GM23338 (cell line): ENCODE measurements at regions not wholly inside any gene's neighbourhood (a gene's known extent, or its start where the extent isn't known, plus 50 kb on each side); places are given as distances from the start of the nearest gene placed in this dataset.

Source experiments
- ATAC-seq: fragments of 200-7000 bp; cut with Tn5 transposase; 3 replicates; pipeline ENCODE4 v1.9.1; 2020
- DNase-seq: peaks from one replicate; pipeline ENCODE4 v3.0.0-alpha.2; 2015; ENCODE audit warnings: low spot score
- H2AFZ ChIP-seq: fragments of 200-600 bp; sonication (generic); 2 replicates; pipeline ENCODE4 v1.8.0; 2016; ENCODE audit warnings: antibody characterized with exemption, mild to moderate bottlenecking, moderate library complexity
- H3F3A ChIP-seq: fragments of 200-600 bp; sonication (generic); replicated peaks from 2 replicates; pipeline ENCODE4 v1.8.0; 2017; ENCODE audit warnings: antibody characterized with exemption, mixed run types, low read depth
- H3K27ac ChIP-seq: fragments of 200-600 bp; sonication (generic); 2 replicates; pipeline ENCODE4 v1.6.1; 2016; ENCODE audit warnings: low read depth
- H3K27me3 ChIP-seq: fragments of 200-600 bp; sonication (generic); 2 replicates; pipeline ENCODE4 v1.8.0; 2016; ENCODE audit warnings: mild to moderate bottlenecking, mixed run types, moderate library complexity; ENCODE audit not compliant: insufficient read depth
- H3K36me3 ChIP-seq: fragments of 200-600 bp; sonication (generic); 2 replicates; pipeline ENCODE4 v1.8.0; 2016; ENCODE audit warnings: mild to moderate bottlenecking; ENCODE audit not compliant: insufficient read depth
- H3K4me1 ChIP-seq: fragments of 200-600 bp; sonication (generic); 2 replicates; pipeline ENCODE4 v1.8.0; 2016; ENCODE audit warnings: mild to moderate bottlenecking, moderate library complexity; ENCODE audit not compliant: insufficient read depth
- H3K4me2 ChIP-seq: fragments of 200-600 bp; sonication (generic); 2 replicates; pipeline ENCODE4 v1.7.1; 2017; ENCODE audit warnings: mixed run types
- H3K4me3 ChIP-seq: fragments of 200-600 bp; sonication (generic); 2 replicates; pipeline ENCODE4 v1.6.1; 2016; ENCODE audit warnings: mixed run types
- H3K79me2 ChIP-seq: fragments of 200-600 bp; sonication (generic); replicated peaks from 2 replicates; pipeline ENCODE4 v1.8.0; 2017; ENCODE audit warnings: mild to moderate bottlenecking; ENCODE audit not compliant: insufficient read depth
- H3K9me2 ChIP-seq: fragments of 200-600 bp; sonication (generic); 2 replicates; pipeline ENCODE4 v1.8.0; 2017; ENCODE audit not compliant: insufficient read depth
- H4K20me1 ChIP-seq: fragments of 200-600 bp; sonication (generic); replicated peaks from 2 replicates; pipeline ENCODE4 v1.8.0; 2017; ENCODE audit warnings: mild to moderate bottlenecking; ENCODE audit not compliant: insufficient read depth
- H3K27ac Mint-ChIP-seq: 2 replicates; pipeline ENCODE4 v1.8.0; 2020; ENCODE audit warnings: inconsistent platforms, mild to moderate bottlenecking, moderate library complexity, mixed read lengths
- H3K27me3 Mint-ChIP-seq: 3 replicates; pipeline ENCODE4 v1.8.0; 2022; ENCODE audit warnings: low read depth, mild to moderate bottlenecking, moderate library complexity, mixed read lengths, inconsistent platforms; ENCODE audit not compliant: insufficient read depth, poor library complexity
- H3K36me3 Mint-ChIP-seq: 3 replicates; pipeline ENCODE4 v1.8.0; 2021; ENCODE audit warnings: low read depth, mild to moderate bottlenecking, inconsistent platforms, moderate library complexity, mixed read lengths
- H3K4me1 Mint-ChIP-seq: 3 replicates; pipeline ENCODE4 v1.8.0; 2020; ENCODE audit warnings: mild to moderate bottlenecking, inconsistent platforms, mixed read lengths
- H3K4me3 Mint-ChIP-seq: 3 replicates; pipeline ENCODE4 v1.8.0; 2021; ENCODE audit warnings: moderate library complexity, mild to moderate bottlenecking, inconsistent platforms, mixed read lengths
- H3K9me3 Mint-ChIP-seq: 3 replicates; pipeline ENCODE4 v1.8.0; 2020; ENCODE audit warnings: moderate library complexity, mild to moderate bottlenecking, inconsistent platforms, mixed read lengths
- CREB1 ChIP-seq: fragments of 250-450 bp; sonication (Bioruptor Pico); IDR thresholded peaks from 2 replicates; pipeline ENCODE4 v1.5.0; 2020; ENCODE audit warnings: low read depth, mild to moderate bottlenecking, moderate library complexity
- EZH2 ChIP-seq: fragments of 200-600 bp; sonication (generic); IDR thresholded peaks from one replicate; pipeline ENCODE4 v1.8.0; 2017; ENCODE audit warnings: antibody characterized with exemption, mild to moderate bottlenecking, low read depth; ENCODE audit not compliant: unreplicated experiment
- EZH2phosphoT487 ChIP-seq: fragments of 200-600 bp; sonication (generic); IDR thresholded peaks from one replicate; pipeline ENCODE4 v1.8.1; 2018; ENCODE audit warnings: antibody characterized with exemption; ENCODE audit not compliant: unreplicated experiment
- JUNB ChIP-seq: IDR thresholded peaks from one replicate; pipeline ENCODE4 v1.6.1; 2016; ENCODE audit warnings: antibody characterized with exemption; ENCODE audit not compliant: unreplicated experiment
- NANOG ChIP-seq: IDR thresholded peaks from 2 replicates; pipeline ENCODE4 v1.6.1; 2016; ENCODE audit warnings: antibody characterized with exemption, borderline replicate concordance
- POLR2AphosphoS5 ChIP-seq: IDR thresholded peaks from 2 replicates; pipeline ENCODE4 v1.6.1; 2016; ENCODE audit warnings: antibody characterized with exemption, low read depth
- REST ChIP-seq: IDR thresholded peaks from one replicate; pipeline ENCODE4 v1.6.1; 2018; ENCODE audit warnings: antibody characterized with exemption; ENCODE audit not compliant: unreplicated experiment
- STAT1 ChIP-seq: IDR thresholded peaks from one replicate; pipeline ENCODE4 v1.6.1; 2016; ENCODE audit warnings: antibody characterized with exemption; ENCODE audit not compliant: unreplicated experiment
- ZNF114 ChIP-seq: fragments of 250-450 bp; sonication (Bioruptor Pico); IDR thresholded peaks from 2 replicates; pipeline ENCODE4 v1.5.0; 2020; ENCODE audit warnings: mild to moderate bottlenecking, moderate library complexity
- ZNF331 ChIP-seq: fragments of 250-450 bp; sonication (Bioruptor Pico); IDR thresholded peaks from 2 replicates; pipeline ENCODE4 v1.5.0; 2020; ENCODE audit warnings: low read depth, mild to moderate bottlenecking, moderate library complexity
- ZNF462 ChIP-seq: fragments of 250-450 bp; sonication (Bioruptor Pico); IDR thresholded peaks from 2 replicates; pipeline ENCODE4 v1.5.0; 2020; ENCODE audit warnings: mild to moderate bottlenecking, moderate library complexity
- TF ChIP-seq, protein P1 (sequence below): IDR thresholded peaks from 2 replicates; pipeline ENCODE4 v1.6.1; 2016; ENCODE audit warnings: antibody characterized with exemption
- TF ChIP-seq, protein P2 (sequence below), 2 experiments: fragments of 200-600 bp in 1 of 2; sonication (generic) in 1 of 2; conservative IDR thresholded peaks; 2 replicates each; pipeline versions ENCODE4 v1.5.1 to v1.6.1; 2016 to 2017; ENCODE audit warnings: antibody characterized with exemption in 2 of 2, low read depth in 2 of 2, mild to moderate bottlenecking in 2 of 2, moderate library complexity in 1 of 2

GRCh38 chr15:46620392-46621013 lies 985.7 kb downstream of the SQOR start:
- Mint-ChIP-seq H3K4me3 (no peak overlapping the region), H3K27ac (no peak overlapping the region), H3K36me3 (peaks cover 18% of the 10 kb centered on the region; the same call in 2 of the 3 replicates), H3K9me3 (peaks cover 68% of the 10 kb centered on the region), H3K4me1 (no peaks in the 10 kb centered on the region), H3K27me3 (no peaks in the 10 kb centered on the region)
- Histone ChIP-seq H3K9me2 (peaks cover 19% of the 10 kb centered on the region), H3K27me3 (no peaks in the 10 kb centered on the region), H3K79me2 (no peaks in the 10 kb centered on the region), H3F3A (no peaks in the 10 kb centered on the region), H3K36me3 (peaks cover 6% of the 10 kb centered on the region; the same call in 1 of the 2 replicates), H4K20me1 (no peaks in the 10 kb centered on the region), H3K4me1 (no peaks in the 10 kb centered on the region), H3K27ac (no peak overlapping the region), H3K4me3 (no peak overlapping the region), H3K4me2 (no peak overlapping the region), H2AFZ (no peak overlapping the region)
- DNase-seq (no peak), ATAC-seq (no peak)
- TF ChIP-seq NANOG (no peak), CREB1 (CRISPR knock-in tag) (no peak), STAT1 (no peak), EZH2 (no peak), ZNF331 (CRISPR knock-in tag) (no peak), EZH2phosphoT487 (no peak), ZNF114 (CRISPR knock-in tag) (no peak), ZNF462 (no peak), JUNB (no peak), REST (no peak), POLR2AphosphoS5 (no peak)
- TF ChIP-seq, protein P1, sequence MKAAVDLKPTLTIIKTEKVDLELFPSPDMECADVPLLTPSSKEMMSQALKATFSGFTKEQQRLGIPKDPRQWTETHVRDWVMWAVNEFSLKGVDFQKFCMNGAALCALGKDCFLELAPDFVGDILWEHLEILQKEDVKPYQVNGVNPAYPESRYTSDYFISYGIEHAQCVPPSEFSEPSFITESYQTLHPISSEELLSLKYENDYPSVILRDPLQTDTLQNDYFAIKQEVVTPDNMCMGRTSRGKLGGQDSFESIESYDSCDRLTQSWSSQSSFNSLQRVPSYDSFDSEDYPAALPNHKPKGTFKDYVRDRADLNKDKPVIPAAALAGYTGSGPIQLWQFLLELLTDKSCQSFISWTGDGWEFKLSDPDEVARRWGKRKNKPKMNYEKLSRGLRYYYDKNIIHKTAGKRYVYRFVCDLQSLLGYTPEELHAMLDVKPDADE: no peak
- TF ChIP-seq, protein P2, sequence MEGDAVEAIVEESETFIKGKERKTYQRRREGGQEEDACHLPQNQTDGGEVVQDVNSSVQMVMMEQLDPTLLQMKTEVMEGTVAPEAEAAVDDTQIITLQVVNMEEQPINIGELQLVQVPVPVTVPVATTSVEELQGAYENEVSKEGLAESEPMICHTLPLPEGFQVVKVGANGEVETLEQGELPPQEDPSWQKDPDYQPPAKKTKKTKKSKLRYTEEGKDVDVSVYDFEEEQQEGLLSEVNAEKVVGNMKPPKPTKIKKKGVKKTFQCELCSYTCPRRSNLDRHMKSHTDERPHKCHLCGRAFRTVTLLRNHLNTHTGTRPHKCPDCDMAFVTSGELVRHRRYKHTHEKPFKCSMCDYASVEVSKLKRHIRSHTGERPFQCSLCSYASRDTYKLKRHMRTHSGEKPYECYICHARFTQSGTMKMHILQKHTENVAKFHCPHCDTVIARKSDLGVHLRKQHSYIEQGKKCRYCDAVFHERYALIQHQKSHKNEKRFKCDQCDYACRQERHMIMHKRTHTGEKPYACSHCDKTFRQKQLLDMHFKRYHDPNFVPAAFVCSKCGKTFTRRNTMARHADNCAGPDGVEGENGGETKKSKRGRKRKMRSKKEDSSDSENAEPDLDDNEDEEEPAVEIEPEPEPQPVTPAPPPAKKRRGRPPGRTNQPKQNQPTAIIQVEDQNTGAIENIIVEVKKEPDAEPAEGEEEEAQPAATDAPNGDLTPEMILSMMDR (conservative IDR thresholded peaks at IDR 0.05; ENCODE audit: low read depth in 2 of 2): no peak
